RWPE2 (cell line): ENCODE measurements at regions not wholly inside any gene's neighbourhood (a gene's known extent, or its start where the extent isn't known, plus 50 kb on each side); places are given as distances from the start of the nearest gene placed in this dataset.
A peak's percentile ranks its signal among the peaks of the same experiment; 100 is the strongest.

Source experiments
- ATAC-seq: fragments of 200-7000 bp; cut with Tn5 transposase; 3 replicates; pipeline ENCODE4 v1.9.1; 2021; ENCODE audit warnings: low read depth
- DNase-seq: peaks from one replicate; pipeline ENCODE4 v3.0.0-alpha.2; 2020; ENCODE audit warnings: low spot score
- H3K27ac ChIP-seq: fragments of 450-650 bp; 2 replicates; pipeline ENCODE4 v1.5.1; 2017; ENCODE audit warnings: mild to moderate bottlenecking; ENCODE audit not compliant: poor library complexity, severe bottlenecking
- H3K27me3 ChIP-seq: fragments of 250-450 bp; sonication (Bioruptor Pico); 2 replicates; pipeline ENCODE4 v1.5.1; 2021; ENCODE audit warnings: mild to moderate bottlenecking, moderate library complexity; ENCODE audit not compliant: insufficient read depth, poor library complexity, severe bottlenecking
- H3K36me3 ChIP-seq: fragments of 250-450 bp; sonication (Bioruptor Pico); 2 replicates; pipeline ENCODE4 v1.5.1; 2020; ENCODE audit warnings: low read depth, mild to moderate bottlenecking, moderate library complexity
- H3K4me1 ChIP-seq: fragments of 250-450 bp; sonication (Bioruptor Pico); 2 replicates; pipeline ENCODE4 v1.5.1; 2021; ENCODE audit warnings: mild to moderate bottlenecking, moderate library complexity; ENCODE audit not compliant: insufficient read depth, poor library complexity, severe bottlenecking
- H3K4me3 ChIP-seq: fragments of 250-450 bp; sonication (Bioruptor Pico); 2 replicates; pipeline ENCODE4 v1.5.1; 2021; ENCODE audit warnings: mild to moderate bottlenecking, moderate library complexity; ENCODE audit not compliant: severe bottlenecking
- H3K9me3 ChIP-seq: fragments of 250-450 bp; sonication (Bioruptor Pico); 2 replicates; pipeline ENCODE4 v1.5.1; 2021; ENCODE audit warnings: mild to moderate bottlenecking, moderate library complexity; ENCODE audit not compliant: severe bottlenecking
- TF ChIP-seq, protein P1 (sequence below): fragments of 450-650 bp; IDR thresholded peaks from one replicate; pipeline ENCODE4 v1.5.1; 2017; ENCODE audit warnings: mild to moderate bottlenecking, moderate library complexity; ENCODE audit not compliant: poor library complexity, severe bottlenecking

DNA sequence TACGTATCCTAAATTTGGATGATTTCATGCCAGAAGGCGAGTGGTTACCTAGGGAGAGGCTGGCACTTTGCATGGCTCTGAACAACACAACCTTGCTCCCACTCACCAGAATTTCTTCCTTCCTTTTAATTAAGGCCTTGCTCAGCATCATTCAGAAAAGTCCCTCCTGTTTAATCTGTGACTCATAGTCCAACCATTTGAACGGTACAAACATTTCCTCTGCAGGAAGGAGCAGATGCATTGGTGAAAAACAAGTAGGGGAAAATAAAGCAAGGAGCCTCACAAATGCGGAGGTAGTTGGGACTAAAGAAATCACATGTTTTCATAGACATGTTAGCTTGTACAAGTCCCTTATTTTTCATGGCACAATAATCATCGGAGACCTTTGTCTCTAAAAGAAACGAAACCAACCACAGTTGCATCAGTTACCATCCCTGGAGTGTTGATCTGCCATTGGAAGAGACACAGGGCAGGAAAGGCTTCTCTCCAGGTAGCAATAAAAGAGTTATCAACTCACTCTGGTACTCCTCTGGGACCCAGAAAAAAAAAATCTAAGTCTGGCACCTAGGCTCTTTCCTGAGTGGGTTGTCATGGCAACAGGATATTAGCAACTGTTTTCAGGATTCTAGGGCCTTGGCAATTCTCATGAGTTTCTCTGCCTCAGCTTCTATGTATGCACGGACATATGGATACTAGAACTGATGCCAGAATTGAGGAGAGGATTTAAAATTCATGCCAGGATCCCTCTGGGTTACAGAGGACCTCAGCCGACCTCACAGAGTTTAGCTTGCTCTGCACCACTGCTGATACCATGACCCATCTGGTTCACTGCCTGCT, 255.4 kb upstream of the ARPP21 start:
- Histone ChIP-seq H3K36me3 (no peaks in the 10 kb centered on the region), H3K27me3 (no peaks in the 10 kb centered on the region), H3K27ac (no peak overlapping the region), H3K9me3 (no peaks in the 10 kb centered on the region), H3K4me1 (no peaks in the 10 kb centered on the region), H3K4me3 (no peak overlapping the region)
- DNase-seq: no peak
- TF ChIP-seq, protein P1, sequence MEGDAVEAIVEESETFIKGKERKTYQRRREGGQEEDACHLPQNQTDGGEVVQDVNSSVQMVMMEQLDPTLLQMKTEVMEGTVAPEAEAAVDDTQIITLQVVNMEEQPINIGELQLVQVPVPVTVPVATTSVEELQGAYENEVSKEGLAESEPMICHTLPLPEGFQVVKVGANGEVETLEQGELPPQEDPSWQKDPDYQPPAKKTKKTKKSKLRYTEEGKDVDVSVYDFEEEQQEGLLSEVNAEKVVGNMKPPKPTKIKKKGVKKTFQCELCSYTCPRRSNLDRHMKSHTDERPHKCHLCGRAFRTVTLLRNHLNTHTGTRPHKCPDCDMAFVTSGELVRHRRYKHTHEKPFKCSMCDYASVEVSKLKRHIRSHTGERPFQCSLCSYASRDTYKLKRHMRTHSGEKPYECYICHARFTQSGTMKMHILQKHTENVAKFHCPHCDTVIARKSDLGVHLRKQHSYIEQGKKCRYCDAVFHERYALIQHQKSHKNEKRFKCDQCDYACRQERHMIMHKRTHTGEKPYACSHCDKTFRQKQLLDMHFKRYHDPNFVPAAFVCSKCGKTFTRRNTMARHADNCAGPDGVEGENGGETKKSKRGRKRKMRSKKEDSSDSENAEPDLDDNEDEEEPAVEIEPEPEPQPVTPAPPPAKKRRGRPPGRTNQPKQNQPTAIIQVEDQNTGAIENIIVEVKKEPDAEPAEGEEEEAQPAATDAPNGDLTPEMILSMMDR: no peak
- peak; percentile 42; the same call in 1 of the 3 replicates for ATAC-seq

DNA sequence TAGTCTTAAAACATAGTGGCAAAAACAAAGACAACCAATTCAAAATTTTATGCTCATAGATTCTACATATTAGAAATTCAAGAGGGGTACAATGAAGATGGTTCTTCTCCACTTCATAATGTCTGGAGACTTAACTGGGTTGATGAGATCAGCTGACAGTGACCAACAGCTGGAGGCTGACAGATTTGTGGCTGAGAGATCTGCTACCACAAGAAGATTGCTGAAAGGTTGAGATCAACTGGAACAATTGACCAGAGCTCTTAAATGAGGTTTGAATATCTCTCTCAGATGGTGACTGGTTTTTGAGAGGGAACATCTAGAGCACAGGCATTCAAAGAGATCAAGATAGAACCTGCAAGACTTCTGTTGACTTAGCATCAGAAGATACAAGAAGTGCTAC, 254.1 kb upstream of the ARPP21 start:
- Histone ChIP-seq H3K9me3 (no peaks in the 10 kb centered on the region), H3K27me3 (no peaks in the 10 kb centered on the region), H3K27ac (no peak overlapping the region), H3K4me1 (no peaks in the 10 kb centered on the region), H3K4me3 (no peak overlapping the region), H3K36me3 (no peaks in the 10 kb centered on the region)
- no peak for ATAC-seq
- no peak for DNase-seq
- TF ChIP-seq, protein P1: no peak

DNA sequence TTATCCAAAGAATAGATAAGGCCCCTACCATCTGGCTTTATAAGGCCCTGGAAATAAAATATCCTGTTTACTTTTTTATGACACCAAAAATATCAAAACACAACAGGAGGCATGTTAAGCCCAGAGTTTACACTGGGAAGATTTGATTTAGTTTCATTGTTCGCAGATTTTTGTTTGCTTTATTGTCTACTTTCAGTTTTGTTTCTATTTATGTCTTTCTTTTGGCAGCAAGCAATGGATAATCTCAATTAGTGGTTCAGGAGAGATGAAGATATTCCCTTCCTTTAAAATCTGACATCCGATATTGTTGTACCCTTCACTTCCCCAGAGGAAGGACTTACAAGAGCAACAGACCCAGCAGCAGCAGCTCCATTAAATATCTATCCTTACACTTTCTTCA, 249.4 kb upstream of the ARPP21 start:
- Histone ChIP-seq H3K4me3 (no peak overlapping the region), H3K27me3 (no peaks in the 10 kb centered on the region), H3K9me3 (no peaks in the 10 kb centered on the region), H3K27ac (no peak overlapping the region), H3K4me1 (no peaks in the 10 kb centered on the region), H3K36me3 (no peaks in the 10 kb centered on the region)
- TF ChIP-seq, protein P1: no peak
- ATAC-seq (no peak), DNase-seq (no peak)

DNA sequence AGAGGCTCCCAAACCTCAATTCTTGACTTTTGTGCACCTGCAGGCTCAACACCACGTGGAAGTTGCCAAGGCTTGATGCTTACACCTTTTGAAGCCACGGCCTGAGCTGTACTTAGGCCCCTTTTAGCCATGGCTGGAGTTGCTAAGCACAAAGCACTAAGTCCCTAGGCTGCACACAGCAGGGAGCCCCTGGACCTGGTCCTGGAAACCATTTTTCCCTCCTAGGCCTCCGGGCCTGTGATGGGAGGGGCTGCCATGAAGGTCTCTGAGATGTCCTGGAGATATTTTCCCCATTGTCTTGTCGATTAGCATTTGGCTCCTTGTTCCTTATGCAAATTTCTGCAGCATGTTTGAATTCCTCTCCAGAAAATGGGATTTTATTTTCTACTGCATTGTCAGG, 247.1 kb upstream of the ARPP21 start:
- Histone ChIP-seq H3K4me1 (no peaks in the 10 kb centered on the region), H3K27ac (no peak overlapping the region), H3K36me3 (no peaks in the 10 kb centered on the region), H3K4me3 (no peak overlapping the region), H3K9me3 (no peaks in the 10 kb centered on the region), H3K27me3 (no peaks in the 10 kb centered on the region)
- ATAC-seq (no peak), DNase-seq (no peak)
- TF ChIP-seq, protein P1: no peak
